Lower leg skin (tissue), 4 donors: ENCODE measurements at regions not wholly inside any gene's neighbourhood (a gene's known extent, or its start where the extent isn't known, plus 50 kb on each side); places are given as distances from the start of the nearest gene placed in this dataset.

Experiments
- DNase-seq, 2 donors: peaks; one replicate each; pipeline ENCODE4 v3.0.0-alpha.2; 2019; ENCODE audit warnings: low spot score in 2 of 2
- H3K4me3 ChIP-seq: fragments of 200-600 bp; sonication (generic); 2 replicates; pipeline ENCODE4 v1.5.1; 2017; ENCODE audit warnings: mild to moderate bottlenecking, low read depth; ENCODE audit not compliant: poor library complexity, severe bottlenecking
- CTCF ChIP-seq, 3 donors: fragments of 450-650 bp; IDR thresholded peaks; one replicate each; pipeline ENCODE4 v1.5.1; 2016; ENCODE audit warnings: antibody characterized with exemption in 3 of 3, mild to moderate bottlenecking in 3 of 3, moderate library complexity in 2 of 3
- POLR2A ChIP-seq, 2 donors: fragments of 450-650 bp; IDR thresholded peaks; one replicate each; pipeline ENCODE4 v1.6.1; 2016 to 2017; ENCODE audit warnings: antibody characterized with exemption in 2 of 2, mild to moderate bottlenecking in 1 of 2, moderate library complexity in 1 of 2
- WGBS, 2 donors: methylation state at CpG; one replicate each; pipeline ENCODE4 v1.1.5; 2018; 5-methylcytosine and 5-hydroxymethylcytosine counted together
- intact Hi-C: fragments of 100-400 bp; cut with DNase I; formaldehyde crosslinking; loops from one replicate; pipeline ENCODE4 v1.15.0; 2023; ENCODE audit warnings: low total_unique reads

GRCh38 chr3:148062590-148062989 is 635.1 kb upstream of the AGTR1 start:
- intact Hi-C loops = no loop called here
- 67 to 81% methylated on average over 1 of the region's 1 CpG for WGBS, 2 donors
- H3K4me3 ChIP-seq = no peak overlapping the region
- DNase-seq = no peak
- TF ChIP-seq POLR2A (IDR thresholded peaks at IDR 0.05) = no peak
- TF ChIP-seq CTCF (IDR thresholded peaks at IDR 0.05) = no peak

DNA sequence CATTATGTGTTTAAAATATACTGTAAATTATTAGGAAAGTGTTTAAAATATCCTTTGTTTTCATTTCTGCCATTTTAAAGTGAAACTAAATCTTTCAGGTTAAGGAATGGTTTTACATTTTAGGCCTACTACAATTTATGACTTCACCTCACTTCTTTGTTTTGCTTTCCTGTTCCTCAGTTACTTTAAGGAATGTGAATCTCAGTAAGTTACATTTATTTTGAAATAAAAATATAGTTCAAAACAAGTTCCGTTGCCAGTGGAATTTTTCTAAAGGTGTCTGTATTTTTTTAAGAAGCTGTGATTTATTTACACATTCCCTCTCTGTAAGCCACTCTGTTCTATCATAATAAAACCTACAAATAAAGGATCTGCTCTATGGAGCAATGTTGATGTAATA is 630.9 kb upstream of the AGTR1 start:
- TF ChIP-seq POLR2A (IDR thresholded peaks at IDR 0.05) = no peak
- TF ChIP-seq CTCF (IDR thresholded peaks at IDR 0.05) = no peak
- WGBS, 2 donors = 63 to 73% methylated on average over 1 of the region's 1 CpG
- H3K4me3 ChIP-seq = no peak overlapping the region
- intact Hi-C loops = no loop called here
- no peak for DNase-seq

DNA sequence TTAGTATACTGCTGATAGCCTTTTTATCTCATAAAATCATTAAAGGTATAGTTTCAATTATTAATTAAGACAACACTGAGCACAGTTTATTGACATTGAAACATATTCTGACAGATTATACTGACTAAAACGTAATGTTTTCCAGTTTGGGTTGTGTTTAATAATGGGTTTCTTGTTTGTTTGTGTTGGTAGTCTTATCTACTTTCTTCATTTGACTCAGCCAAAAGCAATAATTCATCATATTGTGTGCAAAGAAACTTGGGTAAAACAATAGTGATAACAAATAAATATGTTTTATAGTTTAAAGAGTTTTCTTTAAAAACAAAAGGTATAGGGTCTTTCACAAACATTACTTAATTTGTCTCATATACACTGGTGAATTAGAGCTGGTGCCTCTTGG is 629.2 kb upstream of the AGTR1 start:
- intact Hi-C loops = no loop called here
- DNase-seq = no peak
- WGBS, 2 donors = 51 to 64% methylated on average over 1 of the region's 1 CpG
- no peak overlapping the region for H3K4me3 ChIP-seq
- TF ChIP-seq CTCF (IDR thresholded peaks at IDR 0.05) (no peak), POLR2A (IDR thresholded peaks at IDR 0.05) (no peak)

DNA sequence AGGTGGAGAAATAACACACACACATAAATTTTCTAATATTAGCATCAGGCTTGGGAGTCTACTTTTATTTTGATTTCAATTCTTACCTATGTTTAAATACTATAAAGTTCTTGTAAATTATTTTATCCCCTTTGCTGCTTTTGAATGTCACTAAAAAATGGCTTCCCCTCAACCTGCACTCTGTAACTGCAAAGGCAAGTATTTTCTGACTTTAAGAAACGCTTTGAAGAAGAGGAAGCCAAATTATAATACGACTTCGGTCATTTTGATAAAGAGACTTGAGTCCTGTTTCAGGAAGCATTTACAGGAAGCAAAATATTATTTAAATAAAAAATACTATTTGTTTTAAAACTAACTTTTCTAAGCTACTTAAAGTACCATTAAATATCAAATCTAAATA is 627.7 kb upstream of the AGTR1 start:
- intact Hi-C loops = no loop called here
- H3K4me3 ChIP-seq = no peak overlapping the region
- 87 to 91% methylated on average over 3 of the region's 3 CpGs for WGBS, 2 donors
- no peak for TF ChIP-seq CTCF (IDR thresholded peaks at IDR 0.05)
- no peak for TF ChIP-seq POLR2A (IDR thresholded peaks at IDR 0.05)
- DNase-seq = no peak

GRCh38 chr3:148073721-148074456 is 623.8 kb upstream of the AGTR1 start:
- intact Hi-C loops = no loop called here
- TF ChIP-seq CTCF (IDR thresholded peaks at IDR 0.05) (no peak), POLR2A (IDR thresholded peaks at IDR 0.05) (no peak)
- no peak overlapping the region for H3K4me3 ChIP-seq
- no peak for DNase-seq
- 67 to 75% methylated on average over 4 of the region's 4 CpGs for whole genome bisulfite sequencing, 2 donors

DNA sequence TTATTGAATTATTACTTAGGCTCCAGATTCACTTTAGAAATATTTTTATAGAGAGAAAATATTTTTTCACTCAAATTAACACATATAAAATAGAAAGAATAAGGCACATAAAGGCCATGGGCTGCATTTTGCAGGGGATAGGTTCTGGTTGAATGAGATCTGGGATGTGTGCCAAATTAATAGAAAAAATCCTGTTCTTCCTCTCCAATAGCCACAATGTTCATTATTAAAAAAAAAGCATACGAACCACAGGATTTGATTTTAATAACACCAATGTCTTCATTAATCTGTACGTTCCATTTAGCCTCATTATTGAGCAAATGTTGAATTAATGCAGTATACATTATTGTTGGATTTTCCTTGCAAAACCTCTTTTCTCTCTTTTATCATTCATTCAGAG is 622.8 kb upstream of the AGTR1 start:
- 64 to 78% methylated on average over 2 of the region's 2 CpGs for WGBS, 2 donors
- H3K4me3 ChIP-seq = no peak overlapping the region
- intact Hi-C loops = no loop called here
- TF ChIP-seq POLR2A (IDR thresholded peaks at IDR 0.05) (no peak), CTCF (IDR thresholded peaks at IDR 0.05) (no peak)
- DNase-seq = no peak
